MCF 10A (cell line): ENCODE measurements at regions not wholly inside any gene's neighbourhood (a gene's known extent, or its start where the extent isn't known, plus 50 kb on each side); places are given as distances from the start of the nearest gene placed in this dataset.
A peak's percentile ranks its signal among the peaks of the same experiment; 100 is the strongest.

ENCODE experiments used
- BruUV-seq: library from RNA; stranded (reverse); fragments of 400-500 nt; replicated peaks from 2 replicates; lab custom pipeline; 2021; lab: Mats Ljungman, UMichigan
- CTCF ChIA-PET: fragments of 300-600 bp; sonication (Branson Sonifier 250); formaldehyde crosslinking; extraction: SDS; loops from one replicate; lab custom pipeline; 2021; ENCODE audit warnings: antibody characterized with exemption, inconsistent platforms; lab: Yijun Ruan, JAX
- POLR2A ChIA-PET: fragments of 300-600, 350-650 bp; sonication (Branson Sonifier 250); formaldehyde crosslinking; extraction: SDS; loops from one replicate; lab custom pipeline; 2020; ENCODE audit warnings: antibody characterized with exemption, inconsistent platforms; lab: Yijun Ruan, JAX
- DNase-seq: peaks from one replicate; pipeline ENCODE4 v3.0.0-alpha.2; 2018; ENCODE audit not compliant: unreplicated experiment
- H3K27ac Mint-ChIP-seq: one replicate; pipeline ENCODE4 v1.8.0; 2022; ENCODE audit warnings: mild to moderate bottlenecking, low read depth, mixed read lengths; ENCODE audit not compliant: unreplicated experiment
- H3K27me3 Mint-ChIP-seq: one replicate; pipeline ENCODE4 v1.8.0; 2022; ENCODE audit warnings: mixed read lengths; ENCODE audit not compliant: insufficient read depth, unreplicated experiment
- H3K36me3 Mint-ChIP-seq: one replicate; pipeline ENCODE4 v1.8.0; 2022; ENCODE audit warnings: mild to moderate bottlenecking, moderate library complexity, mixed read lengths; ENCODE audit not compliant: insufficient read depth, unreplicated experiment
- H3K4me1 Mint-ChIP-seq: one replicate; pipeline ENCODE4 v1.8.0; 2022; ENCODE audit warnings: mixed read lengths; ENCODE audit not compliant: insufficient read depth, unreplicated experiment
- H3K4me3 Mint-ChIP-seq: one replicate; pipeline ENCODE4 v1.8.0; 2022; ENCODE audit warnings: mild to moderate bottlenecking, moderate library complexity, mixed read lengths; ENCODE audit not compliant: unreplicated experiment
- H3K9me3 Mint-ChIP-seq: one replicate; pipeline ENCODE4 v1.8.0; 2022; ENCODE audit warnings: mixed read lengths; ENCODE audit not compliant: unreplicated experiment
- CTCF ChIP-seq: fragments of 200-600 bp; IDR thresholded peaks from one replicate; pipeline ENCODE4 v1.8.0; 2022; ENCODE audit warnings: antibody characterized with exemption, mild to moderate bottlenecking; ENCODE audit not compliant: unreplicated experiment
- intact Hi-C: fragments of 100-400 bp; cut with micrococcal nuclease; formaldehyde crosslinking; loops from 2 replicates; pipeline ENCODE4 v1.14.1; 2022

DNA sequence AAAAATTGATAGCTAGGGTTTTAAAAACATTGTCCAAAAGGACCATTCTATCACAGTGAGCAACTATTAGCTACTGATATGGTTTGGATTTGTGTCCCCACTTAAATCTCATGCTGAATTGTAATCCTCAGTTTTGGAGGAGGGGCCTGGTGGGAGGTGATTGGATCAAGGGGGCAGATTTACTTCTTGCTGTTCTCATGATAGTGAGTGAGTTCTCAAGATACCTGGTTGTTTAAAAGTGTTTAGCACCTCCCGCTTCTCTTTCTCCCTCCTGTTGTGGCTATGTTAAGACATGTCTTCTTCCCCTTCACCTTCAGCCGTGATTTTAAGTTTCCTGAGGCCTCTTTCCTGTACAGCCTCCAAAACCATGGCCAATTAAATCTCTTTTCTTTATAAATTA is 500.4 kb upstream of the POT1 start:
- no peak overlapping the region for H3K4me3 Mint-ChIP-seq
- H3K4me1 Mint-ChIP-seq, result no peaks in the 10 kb centered on the region
- TF ChIP-seq CTCF, result no peak
- no TSS peak for BruUV-seq
- H3K27ac Mint-ChIP-seq, result no peak overlapping the region
- no peaks in the 10 kb centered on the region for H3K36me3 Mint-ChIP-seq
- no peaks in the 10 kb centered on the region for H3K9me3 Mint-ChIP-seq
- DNase-seq, result no peak
- CTCF ChIA-PET, result interaction anchor here (0.6 kb wide), 1 partner anchor 26 kb away, joined by 4 read pairs; no protein-coding TSS in a partner anchor
- POLR2A ChIA-PET, result no interaction called here
- H3K27me3 Mint-ChIP-seq, result no peaks in the 10 kb centered on the region
- intact Hi-C loops, result no loop called here

- Mint-ChIP-seq H3K4me3 (no peak overlapping the region), H3K27ac (no peak overlapping the region), H3K4me1 (peaks cover 7% of the 10 kb centered on the region), H3K9me3 (no peaks in the 10 kb centered on the region), H3K36me3 (no peaks in the 10 kb centered on the region), H3K27me3 (no peaks in the 10 kb centered on the region)
- POLR2A ChIA-PET, result no interaction called here
- intact Hi-C loops, result no loop called here
- DNase-seq, result no peak
- TF ChIP-seq CTCF, result no peak
- no TSS peak for BruUV-seq
- CTCF ChIA-PET, result no interaction called here
Observed at GRCh38 chr7:125427676-125428075, 498.1 kb upstream of the POT1 start.

- Mint-ChIP-seq H3K4me1 (peaks cover 7% of the 10 kb centered on the region), H3K4me3 (no peak overlapping the region), H3K27ac (peak overlapping the region; percentile 69), H3K27me3 (no peaks in the 10 kb centered on the region), H3K36me3 (no peaks in the 10 kb centered on the region), H3K9me3 (peaks cover 5% of the 10 kb centered on the region)
- intact Hi-C loops, result no loop called here
- ChIA-PET CTCF (interaction anchor here (0.6 kb wide), 1 partner anchor 309 kb away, joined by 3 read pairs; no protein-coding TSS in a partner anchor), POLR2A (interaction anchor here (0.6 to 0.8 kb wide), 3 partner anchors 267 to 422 kb away, joined by 3 to 4 read pairs (median 4); no protein-coding TSS in a partner anchor)
- no TSS peak for BruUV-seq
- TF ChIP-seq CTCF, result no peak
- no peak for DNase-seq
Observed at GRCh38 chr7:125425506-125425905, 495.9 kb upstream of the POT1 start.

DNA sequence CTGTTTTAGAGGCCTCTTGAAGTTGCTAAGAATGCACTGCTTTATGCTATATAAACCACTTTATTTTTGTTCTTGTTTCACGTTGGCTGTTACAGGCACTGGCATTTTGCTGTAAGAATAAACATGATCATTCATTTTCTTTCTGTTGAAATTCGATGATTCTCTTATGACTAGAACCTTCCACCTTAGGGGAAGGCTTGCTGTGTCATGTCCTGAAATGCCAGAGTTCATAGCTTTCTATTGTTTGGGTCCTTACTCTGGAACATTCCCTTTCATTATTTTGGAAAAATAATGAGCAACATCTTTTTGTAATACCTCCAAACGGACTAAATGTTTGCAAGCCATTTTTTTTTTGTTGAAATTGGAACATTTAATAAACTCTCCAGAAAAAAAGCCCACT is 495.1 kb upstream of the POT1 start:
- DNase-seq, result peak; percentile 44
- H3K36me3 Mint-ChIP-seq, result no peaks in the 10 kb centered on the region
- peak overlapping the region; percentile 69 for H3K27ac Mint-ChIP-seq
- no peak for TF ChIP-seq CTCF
- no peaks in the 10 kb centered on the region for H3K27me3 Mint-ChIP-seq
- intact Hi-C loops, result no loop called here
- H3K4me1 Mint-ChIP-seq, result peaks cover 7% of the 10 kb centered on the region
- H3K4me3 Mint-ChIP-seq, result no peak overlapping the region
- ChIA-PET POLR2A (interaction anchor here (0.6 to 0.7 kb wide), 2 partner anchors 266 to 422 kb away, joined by 4 read pairs; no protein-coding TSS in a partner anchor), CTCF (interaction anchor here (0.6 kb wide), 1 partner anchor 308 kb away, joined by 3 read pairs; no protein-coding TSS in a partner anchor)
- no TSS peak for BruUV-seq
- H3K9me3 Mint-ChIP-seq, result peaks cover 11% of the 10 kb centered on the region
